Astrocyte of the cerebellum (primary cell): ENCODE measurements at regions not wholly inside any gene's neighbourhood (a gene's known extent, or its start where the extent isn't known, plus 50 kb on each side); places are given as distances from the start of the nearest gene placed in this dataset.

Source experiments
- DNase-seq: peaks from one replicate; pipeline ENCODE4 v3.0.0-alpha.2; 2011; ENCODE audit warnings: low read depth
- H3K4me3 ChIP-seq: 2 replicates; pipeline ENCODE4 v1.5.1; 2011; ENCODE audit warnings: mild to moderate bottlenecking, low read depth, low read length, moderate library complexity
- in situ Hi-C: cut with HindIII; loops from 2 replicates; pipeline ENCODE4 v1.10.0; 2017; ENCODE audit warnings: low sequenced_read_pairs
- TF ChIP-seq, protein P1 (sequence below): IDR thresholded peaks from 2 replicates; pipeline ENCODE4 v1.5.1; 2012; ENCODE audit warnings: low read length, low read depth, moderate library complexity, mild to moderate bottlenecking; ENCODE audit errors: missing control alignments

DNA sequence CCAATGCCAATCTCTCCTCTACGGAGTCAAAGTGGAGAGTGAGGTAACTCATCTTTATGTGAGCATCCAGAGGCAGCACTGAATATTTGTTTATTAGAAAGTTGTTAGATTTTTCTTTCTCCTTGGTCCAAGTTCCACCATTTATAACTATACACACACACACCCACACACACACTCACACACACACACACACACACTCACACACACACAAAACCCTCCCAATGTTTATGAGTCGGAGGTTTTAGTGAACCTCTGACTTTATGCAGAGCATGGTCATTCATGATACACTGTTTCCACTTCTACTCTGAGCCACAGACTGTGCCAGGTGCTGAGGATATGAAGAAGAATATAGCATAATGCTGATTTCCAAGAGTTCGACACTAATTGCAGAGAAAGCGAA, 132.9 kb upstream of the CCDC68 start:
- DNase-seq = no peak
- H3K4me3 ChIP-seq = no peak overlapping the region
- in situ Hi-C loops = no loop called here
- TF ChIP-seq, protein P1, sequence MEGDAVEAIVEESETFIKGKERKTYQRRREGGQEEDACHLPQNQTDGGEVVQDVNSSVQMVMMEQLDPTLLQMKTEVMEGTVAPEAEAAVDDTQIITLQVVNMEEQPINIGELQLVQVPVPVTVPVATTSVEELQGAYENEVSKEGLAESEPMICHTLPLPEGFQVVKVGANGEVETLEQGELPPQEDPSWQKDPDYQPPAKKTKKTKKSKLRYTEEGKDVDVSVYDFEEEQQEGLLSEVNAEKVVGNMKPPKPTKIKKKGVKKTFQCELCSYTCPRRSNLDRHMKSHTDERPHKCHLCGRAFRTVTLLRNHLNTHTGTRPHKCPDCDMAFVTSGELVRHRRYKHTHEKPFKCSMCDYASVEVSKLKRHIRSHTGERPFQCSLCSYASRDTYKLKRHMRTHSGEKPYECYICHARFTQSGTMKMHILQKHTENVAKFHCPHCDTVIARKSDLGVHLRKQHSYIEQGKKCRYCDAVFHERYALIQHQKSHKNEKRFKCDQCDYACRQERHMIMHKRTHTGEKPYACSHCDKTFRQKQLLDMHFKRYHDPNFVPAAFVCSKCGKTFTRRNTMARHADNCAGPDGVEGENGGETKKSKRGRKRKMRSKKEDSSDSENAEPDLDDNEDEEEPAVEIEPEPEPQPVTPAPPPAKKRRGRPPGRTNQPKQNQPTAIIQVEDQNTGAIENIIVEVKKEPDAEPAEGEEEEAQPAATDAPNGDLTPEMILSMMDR = no peak

DNA sequence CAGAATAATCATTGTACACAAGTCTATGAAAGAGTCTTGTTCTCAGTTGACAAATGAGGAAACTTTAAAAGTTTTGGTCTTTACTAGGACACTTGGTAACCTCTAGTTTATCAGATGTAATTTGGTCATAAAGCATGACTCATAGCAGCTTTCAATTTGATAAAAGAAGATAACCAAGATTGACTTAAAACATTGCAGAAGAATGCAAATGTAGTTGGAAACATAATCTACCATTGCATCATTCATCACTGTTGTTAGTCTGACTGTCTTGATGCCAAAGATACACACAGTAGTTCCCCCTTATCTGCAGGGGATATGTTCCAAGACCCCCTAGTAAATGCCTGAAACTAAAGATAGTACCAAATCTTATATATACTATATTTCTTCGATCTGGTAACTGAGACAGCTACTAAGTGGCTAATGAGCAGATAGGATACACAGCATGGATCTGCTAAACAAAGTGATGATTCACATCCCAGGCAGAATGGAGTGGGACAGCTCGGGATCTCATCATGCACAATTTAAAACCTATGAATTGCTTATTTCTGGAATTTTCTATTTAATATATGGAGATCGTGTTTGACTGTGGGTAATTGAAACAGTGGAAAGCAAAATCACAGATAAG, 131.4 kb upstream of the CCDC68 start:
- TF ChIP-seq, protein P1 = no peak
- no peak overlapping the region for H3K4me3 ChIP-seq
- in situ Hi-C loops = no loop called here
- DNase-seq = no peak

- no peak overlapping the region for H3K4me3 ChIP-seq
- in situ Hi-C loops = no loop called here
- TF ChIP-seq, protein P1 = no peak
- DNase-seq = no peak
These were observed 130.3 kb upstream of the CCDC68 start for GRCh38 chr18:55089610-55090009.

GRCh38 chr18:55088561-55088960, 129.3 kb upstream of the CCDC68 start:
- in situ Hi-C loops = no loop called here
- TF ChIP-seq, protein P1 = no peak
- DNase-seq = no peak
- no peak overlapping the region for H3K4me3 ChIP-seq

DNA sequence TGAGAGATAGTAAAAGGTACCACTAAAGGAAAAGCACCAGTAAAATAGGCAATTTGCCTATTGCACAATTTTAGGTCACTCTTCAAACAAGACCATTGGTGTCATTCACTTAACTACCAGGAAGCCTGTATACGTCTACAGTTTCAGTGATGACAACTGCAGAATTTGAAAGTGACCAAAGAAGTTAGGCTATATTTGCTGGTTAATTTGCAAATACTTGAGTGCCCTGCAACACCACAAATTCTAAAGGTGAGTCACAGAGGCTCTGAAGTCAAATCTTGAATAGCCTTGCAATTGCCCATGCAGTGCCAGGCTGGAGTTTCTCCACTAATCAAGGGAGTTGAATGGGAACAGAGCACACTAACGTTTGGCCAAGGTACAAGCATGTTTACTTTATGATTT, 128.7 kb upstream of the CCDC68 start:
- DNase-seq = no peak
- no peak overlapping the region for H3K4me3 ChIP-seq
- in situ Hi-C loops = no loop called here
- TF ChIP-seq, protein P1 = no peak

DNA sequence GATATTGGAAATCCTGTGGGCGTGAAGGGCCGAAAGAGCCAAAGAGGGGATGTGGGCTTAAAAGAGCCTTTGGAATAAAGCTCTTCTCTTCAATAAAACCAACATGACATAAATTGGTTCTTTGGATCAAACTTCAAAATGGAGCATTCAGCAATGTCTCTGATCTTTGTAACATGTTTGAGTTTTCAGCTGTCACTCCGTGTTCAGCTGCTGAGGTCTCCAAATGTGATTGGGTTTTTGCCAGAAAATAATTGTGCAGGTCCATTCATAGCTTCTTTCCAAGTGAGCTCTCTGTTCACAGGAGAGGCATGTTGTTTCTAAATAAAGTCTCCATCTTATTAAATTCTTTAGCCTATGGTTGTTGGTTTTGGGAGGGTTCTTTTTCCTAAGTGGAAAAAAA, 127.6 kb upstream of the CCDC68 start:
- in situ Hi-C loops = no loop called here
- no peak overlapping the region for H3K4me3 ChIP-seq
- TF ChIP-seq, protein P1 = no peak
- DNase-seq = no peak
